Dedifferentiated amniotic fluid mesenchymal stem cell (primary cell): ENCODE measurements at regions not wholly inside any gene's neighbourhood (a gene's known extent, or its start where the extent isn't known, plus 50 kb on each side); places are given as distances from the start of the nearest gene placed in this dataset.
"Not testable (repeated sequence)": the region's sequence is repeated elsewhere in the genome, so short reads cannot be mapped to it uniquely, and the experiment has no call there.

Source experiments
- DNase-seq: peaks from one replicate; pipeline ENCODE4 v3.0.0-alpha.2; 2016; ENCODE audit errors: extremely low spot score

DNA sequence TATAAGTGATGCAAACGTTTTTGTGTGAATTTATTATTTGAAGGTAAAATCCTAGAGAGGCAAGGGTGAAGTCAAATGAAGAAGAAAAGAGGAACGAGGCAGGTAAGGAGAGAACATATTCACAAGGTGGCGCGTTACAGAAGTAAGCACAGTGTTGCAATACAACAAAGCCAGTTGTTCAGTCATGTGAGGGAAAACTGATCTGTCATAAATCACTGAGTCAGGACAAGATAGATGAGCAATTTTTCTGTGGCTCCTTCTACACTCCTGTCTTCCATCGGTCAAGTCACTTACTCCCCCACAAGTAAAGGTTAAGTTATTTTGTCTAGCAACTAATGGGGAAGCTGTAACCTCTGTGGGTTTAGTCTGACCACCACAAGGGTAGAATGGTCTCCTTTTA lies 203.0 kb upstream of the GK2 start:
- DNase-seq = no peak

DNA sequence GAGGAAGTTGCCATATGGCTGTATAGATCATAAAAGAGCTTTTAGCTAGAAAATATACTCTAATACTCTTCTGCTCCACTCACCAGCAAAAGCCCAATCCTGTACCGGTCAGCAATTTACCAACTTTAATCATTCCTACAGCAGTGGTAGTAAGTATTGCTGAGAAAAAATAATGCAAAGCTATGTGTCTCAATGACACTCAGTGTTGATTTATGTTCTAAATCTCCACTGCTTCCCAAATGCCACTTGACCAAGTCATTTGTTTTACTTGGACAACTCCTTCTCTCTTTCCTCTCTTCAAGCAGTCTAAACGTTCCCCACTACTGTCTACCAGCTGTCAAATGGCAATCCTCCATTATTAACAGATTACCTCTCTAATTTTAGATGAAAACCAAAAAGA lies 201.8 kb upstream of the GK2 start:
- DNase-seq = no peak

DNA sequence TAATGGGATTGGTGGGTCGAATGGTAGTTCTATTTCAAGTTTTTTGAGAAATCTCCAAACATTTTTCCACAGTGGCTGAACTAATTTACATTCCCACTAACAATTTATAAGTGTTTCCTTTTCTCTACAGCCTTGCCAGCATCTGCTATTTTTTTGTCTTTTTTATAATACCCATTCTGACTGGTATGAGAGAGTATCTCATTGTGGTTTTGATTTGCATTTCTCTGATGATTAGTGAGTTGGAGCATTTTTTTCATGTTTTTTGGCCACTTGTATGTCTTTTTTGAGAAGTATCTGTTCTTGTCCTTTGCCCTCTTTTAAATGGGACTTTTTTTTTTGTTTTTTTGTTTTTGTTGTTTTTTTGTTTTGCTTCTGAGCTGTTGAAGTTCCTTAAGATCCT lies 200.0 kb upstream of the GK2 start:
- DNase-seq = no peak

DNA sequence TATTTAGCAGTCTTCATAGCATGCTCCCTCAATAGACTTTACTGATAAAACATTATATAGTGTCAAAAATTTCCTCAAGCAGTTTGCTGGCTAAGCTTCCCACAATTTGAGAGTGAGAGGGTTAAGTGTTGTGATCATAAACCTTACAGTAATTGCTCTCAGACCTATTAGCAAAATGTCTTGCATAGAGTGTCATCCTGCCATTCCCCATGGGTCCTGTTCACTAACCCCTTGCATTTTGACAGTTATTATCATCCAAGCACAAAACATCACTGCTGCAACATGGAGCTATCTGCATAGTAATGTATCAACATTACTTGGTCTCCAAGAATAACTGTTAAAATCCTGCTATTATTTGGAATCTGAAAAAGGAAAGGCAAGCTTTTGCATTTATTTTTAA lies 196.1 kb upstream of the GK2 start:
- no peak for DNase-seq

DNA sequence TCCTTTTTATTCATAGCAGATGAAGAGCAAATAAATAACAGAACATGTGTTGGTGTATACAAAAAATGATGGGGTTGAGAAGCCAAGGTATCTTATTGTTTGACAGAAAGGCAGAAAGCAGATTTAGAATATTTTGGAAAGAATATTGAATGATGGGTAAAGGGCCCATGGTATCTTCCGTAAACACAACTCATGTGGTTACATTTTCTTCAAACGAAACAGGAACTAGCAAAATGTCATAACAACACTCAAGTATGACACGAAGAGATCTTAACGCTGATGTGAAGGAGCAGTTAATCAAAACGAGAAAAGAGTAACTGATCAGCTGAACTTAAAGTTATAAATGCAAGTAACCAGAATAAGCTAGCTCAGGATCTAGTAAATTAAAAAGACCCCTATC lies 195.7 kb upstream of the GK2 start:
- DNase-seq = no peak

DNA sequence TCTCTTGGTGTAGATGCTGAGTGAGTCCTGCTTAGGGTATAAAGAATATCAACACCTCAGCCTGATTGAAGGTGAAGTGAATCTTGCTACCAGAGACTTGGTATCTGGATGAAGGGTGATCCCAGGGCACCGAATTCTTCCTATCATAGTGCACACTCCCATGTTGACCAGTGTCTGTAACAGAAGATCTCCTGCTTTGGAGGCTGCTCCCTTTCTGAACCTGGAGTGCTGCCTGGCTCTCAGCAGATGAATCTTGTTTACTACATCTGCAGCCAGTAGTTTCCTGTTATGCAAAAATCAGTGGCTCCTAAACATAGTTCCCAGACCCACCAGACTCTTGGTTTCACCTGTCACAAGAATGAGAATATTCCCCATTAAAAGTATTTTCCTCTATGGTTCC lies 191.7 kb upstream of the GK2 start:
- no peak for DNase-seq

DNA sequence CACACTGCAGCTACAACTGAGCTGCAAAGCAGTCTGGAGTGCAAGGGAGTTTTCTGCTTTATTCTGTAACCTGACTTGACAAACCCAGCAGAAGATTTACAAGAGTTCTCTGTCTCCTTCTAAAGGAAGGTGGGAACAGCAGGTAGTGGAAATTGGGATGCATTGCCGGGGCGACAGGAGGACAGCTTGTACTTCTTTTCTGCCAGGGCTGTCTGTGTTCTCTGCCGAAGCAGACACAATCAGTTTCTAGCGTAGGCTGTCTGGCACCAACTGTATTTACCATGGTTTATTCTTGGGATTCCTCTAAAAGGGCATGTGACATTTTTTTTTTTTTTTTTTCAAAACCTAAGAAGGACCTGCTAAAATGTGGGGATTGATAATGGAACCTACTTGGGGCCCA lies 190.8 kb upstream of the GK2 start:
- no peak for DNase-seq

DNA sequence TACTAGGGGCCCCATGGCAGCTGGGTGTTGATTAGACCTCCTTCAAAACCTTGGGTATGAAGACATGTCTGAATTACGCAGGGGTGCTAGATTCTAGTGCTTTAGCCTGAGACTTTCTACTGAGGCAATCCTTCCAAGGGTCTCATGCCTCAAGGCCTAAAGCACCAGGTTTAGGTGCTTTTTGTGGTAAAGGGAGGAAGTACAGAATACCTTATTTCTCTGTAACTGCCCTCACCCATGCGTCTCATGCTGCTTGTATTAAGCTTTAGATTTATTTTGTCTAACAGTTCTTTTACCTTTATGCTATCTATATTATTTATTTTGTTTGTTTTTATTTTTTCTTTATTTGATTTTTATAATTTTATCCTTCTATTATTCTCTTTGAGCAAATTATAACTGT lies 190.2 kb upstream of the GK2 start:
- no peak for DNase-seq

DNA sequence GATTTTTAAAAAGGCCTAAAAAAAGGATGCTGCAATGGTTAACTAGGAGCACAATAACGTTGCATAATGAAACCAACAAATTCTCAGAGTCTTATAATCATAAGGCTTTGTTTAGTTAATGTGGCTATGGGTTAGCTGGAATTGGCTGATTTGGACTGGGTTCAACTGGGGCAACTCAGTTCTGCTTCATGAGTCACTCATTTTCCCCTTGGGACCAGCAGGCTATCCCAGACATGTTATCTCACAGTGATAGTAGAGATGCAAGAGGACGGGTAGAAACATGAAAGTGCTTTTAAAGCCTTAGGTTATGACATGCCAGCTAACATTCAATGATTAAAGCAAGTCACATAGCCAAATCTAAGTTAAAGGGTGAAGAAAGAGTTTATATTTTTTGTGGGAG lies 189.2 kb upstream of the GK2 start:
- no peak for DNase-seq

DNA sequence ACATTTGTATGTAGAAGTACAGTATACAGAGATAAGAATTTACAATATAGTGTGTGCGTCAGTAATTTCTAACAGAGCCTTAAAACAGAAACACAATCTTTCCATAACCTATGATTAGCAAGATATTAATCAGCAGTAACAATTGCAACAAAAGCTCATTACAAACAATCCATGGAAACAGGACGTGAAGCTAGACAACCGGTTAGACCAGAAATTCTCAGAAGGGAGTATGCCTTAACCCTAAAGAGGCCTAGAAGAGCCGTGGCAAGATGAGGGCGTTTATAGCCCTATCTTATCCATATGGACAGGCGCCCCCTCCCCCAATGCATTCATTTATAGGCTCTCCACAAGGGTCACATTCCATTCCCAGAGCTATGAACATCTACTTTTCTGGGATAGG lies 184.2 kb upstream of the GK2 start:
- not testable (repeated sequence) for DNase-seq

DNA sequence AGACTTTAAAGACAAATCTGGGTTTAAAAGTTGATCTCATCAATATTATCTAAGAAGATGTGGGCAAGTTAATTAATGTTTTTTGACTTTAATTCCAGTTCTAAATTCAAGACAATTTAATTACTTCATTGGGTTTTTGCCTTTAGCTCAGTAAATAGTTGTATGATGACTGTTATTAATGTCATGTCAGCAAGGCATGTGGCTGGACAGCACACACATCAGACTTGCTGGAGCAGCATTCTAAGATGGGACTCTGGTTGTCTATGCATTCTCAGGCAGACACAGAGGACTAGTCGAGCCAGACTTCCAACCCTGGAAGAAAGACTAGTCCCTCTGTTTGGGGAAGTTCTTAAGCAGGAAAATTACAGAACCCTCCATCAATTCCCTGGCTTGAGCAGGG lies 180.7 kb upstream of the GK2 start:
- DNase-seq = no peak

DNA sequence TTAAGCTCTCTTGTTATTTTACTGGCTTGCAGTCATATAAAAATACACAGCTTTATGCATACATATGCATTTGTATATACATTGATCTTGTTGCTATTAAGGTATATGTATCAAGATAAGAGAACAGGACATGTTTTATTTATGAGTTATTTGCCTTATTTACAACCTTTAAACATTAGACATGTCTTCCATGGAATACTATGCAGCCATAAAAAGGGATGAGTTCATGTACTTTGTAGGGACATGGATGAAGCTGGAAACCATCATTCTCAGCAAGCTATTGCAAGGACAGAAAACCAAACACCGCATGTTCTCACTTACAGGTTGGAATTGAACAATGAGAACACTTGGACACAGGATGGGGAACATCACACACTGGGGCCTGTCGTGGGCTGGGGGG lies 179.2 kb upstream of the GK2 start:
- not testable (repeated sequence) for DNase-seq

DNA sequence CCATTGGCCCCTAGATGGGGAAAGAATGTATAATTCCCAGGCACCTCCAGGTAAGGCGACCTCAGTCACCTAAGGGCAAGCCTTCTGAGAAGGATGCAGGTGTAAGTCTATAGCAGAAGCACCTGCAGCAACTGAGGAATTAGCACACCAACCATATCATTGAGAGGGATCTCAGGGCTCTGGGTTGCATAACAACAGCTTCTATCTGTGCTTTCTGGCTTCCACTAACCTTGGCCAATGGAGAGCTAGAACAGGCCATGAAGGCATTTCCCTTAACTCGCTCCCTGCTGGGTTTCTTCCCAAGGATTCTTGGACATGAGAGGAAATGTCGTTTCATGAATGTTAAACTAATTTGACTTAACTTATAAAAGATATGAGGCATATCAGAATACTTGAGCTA lies 177.8 kb upstream of the GK2 start:
- DNase-seq = no peak

DNA sequence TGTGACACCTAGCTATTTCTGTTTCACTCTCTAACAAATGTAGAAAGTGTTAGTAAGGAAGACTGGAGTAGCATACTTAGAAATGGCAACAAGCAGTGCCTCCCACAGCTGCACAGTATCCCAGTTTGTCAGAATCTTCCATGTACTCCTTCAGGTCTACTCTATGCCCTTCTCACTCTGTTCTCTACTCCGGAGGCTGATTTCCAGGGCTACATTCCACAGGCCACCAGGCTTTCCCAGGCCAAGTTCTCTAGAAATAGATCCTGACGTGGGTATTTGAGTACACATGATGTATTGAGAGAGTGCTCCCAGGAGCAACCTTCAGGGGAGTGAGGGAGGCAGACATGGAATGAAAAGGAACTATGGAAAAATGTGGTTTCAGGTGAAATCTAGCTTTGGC lies 177.3 kb upstream of the GK2 start:
- no peak for DNase-seq

DNA sequence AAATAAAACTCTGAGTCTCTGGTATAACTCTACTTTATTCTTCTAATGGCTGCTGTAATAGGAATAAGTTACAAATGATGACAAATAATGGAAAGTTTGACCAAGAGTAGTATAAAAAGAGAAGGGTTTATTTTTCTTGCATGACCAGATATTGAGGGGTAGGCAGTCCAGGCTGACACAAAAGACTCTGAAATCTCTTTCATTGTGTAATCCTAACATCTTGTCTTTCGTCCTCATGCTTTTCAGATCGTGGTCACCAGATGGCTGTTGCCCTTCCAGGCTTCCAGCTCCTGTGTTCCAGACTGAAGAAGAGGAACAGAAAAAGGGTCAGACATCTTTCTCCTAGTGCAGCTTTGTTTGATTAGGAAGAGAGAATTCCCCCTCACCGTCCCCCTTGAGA lies 176.9 kb upstream of the GK2 start:
- DNase-seq = no peak

DNA sequence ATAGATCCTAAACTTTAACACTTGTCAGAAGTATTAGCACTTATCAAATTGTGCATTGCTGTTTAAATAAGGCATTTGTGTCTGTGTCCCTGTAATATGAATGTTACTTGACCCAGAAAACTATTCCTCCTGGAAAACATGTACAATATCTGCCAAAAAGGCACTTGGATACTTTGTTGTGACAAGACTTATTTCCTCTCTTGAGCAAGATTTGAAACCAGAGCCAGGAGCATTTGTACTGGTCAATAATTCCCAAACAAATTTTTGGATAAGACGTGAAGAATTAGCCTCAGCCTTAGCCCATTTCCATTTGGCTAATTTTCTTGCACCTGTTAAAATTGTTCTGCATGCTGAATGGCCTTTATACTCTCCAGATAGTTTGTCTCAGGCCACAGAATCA lies 176.3 kb upstream of the GK2 start:
- no peak for DNase-seq

DNA sequence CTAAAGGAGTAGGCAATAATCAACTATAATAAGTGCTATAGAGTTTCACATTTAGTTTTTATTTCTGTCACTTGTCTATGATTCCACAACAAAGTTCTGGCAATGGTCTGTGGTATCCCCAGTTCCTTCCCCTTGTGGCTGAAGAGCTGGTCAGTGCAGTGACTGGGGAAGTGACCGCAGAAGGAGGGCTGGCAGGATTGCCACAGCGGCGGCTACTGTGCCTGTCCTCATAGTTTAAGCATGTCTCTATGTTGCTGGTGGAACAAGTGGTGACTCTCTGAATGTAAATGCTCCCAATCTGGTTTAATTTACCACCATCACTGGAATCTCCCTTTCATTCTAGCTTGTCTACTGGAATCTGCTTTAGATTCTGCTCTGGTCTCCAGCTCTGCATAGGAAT lies 170.6 kb upstream of the GK2 start:
- DNase-seq = no peak

DNA sequence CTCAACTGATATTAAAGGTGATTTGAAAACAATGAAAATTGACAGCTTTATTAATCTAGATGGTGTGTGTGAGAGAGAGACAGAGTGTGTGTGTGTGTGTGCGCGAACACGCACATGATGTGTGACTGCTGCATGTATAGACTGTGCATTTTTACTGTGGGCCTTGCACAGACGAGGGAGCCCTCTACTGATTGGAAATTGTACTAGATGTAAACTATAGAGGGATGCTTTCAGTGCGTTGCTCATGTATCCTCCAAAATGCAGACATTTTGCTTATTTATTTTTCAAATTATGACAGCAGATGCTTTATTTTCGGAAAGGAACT lies 168.4 kb upstream of the GK2 start:
- DNase-seq = no peak

DNA sequence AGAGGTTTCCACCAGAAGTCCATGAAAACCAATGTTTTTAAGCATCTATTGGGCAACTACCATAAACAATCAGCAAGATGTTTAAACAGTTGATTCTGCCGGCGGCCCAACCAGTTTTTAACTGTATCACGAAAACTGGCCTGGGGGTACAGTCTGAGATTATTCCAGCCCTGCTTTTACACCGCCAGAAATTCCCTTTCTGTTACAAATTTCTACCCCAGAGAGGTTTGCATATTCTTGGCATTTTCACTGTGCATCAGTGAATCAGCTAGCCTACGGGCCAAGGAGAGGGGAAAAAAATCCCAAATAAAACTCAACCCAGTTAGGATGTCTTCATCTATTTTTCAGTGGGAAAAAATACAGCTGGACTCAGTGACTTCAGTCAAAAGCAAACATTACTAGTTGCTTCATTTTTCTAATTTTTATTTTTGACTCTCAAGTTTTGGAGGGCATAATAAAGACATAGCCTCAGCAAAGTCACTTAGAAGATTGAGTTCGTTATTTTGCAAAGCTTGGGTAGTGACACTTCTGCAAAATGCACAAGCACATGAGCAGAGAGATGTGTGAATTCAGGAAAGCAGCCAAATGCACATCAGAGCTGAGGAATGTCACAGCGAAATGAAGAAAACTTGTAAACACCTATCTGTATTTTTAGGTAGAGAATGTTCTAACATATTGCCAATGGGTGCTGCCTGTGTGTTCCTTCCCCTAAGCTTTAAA lies 167.8 kb upstream of the GK2 start:
- DNase-seq = no peak

DNA sequence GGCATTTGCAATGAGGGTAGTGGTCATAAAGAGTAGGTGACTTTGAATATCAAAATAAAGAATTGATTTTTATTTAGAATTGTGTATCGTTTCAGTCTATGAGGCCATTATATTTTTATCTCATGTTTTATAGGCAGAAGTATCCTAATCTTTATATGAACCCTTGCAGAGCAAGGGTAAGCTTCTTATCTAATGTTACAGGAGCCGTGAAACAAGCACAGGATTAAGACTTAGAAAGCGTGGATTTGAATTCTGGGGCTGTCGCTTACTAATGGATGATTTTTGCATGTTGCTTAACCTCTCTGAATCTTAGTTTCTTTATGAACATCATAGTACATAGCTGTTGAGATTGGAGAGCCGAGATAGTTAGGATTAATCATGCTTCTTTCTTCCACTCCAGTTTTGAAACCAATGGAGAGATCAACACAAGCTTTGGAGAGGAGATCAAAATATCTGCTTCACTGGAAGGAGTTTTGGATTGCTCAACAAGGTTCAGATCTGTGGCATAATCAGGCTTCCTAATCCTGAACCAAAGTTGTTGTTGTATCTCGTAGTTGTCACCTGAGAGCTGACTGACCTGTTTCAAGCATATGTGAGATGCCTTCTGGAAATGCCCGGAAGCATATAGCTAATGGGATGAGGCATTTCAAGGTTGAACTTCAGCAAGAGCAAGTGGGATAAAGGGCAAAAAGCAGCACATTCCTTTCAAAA lies 166.9 kb upstream of the GK2 start:
- no peak for DNase-seq

DNA sequence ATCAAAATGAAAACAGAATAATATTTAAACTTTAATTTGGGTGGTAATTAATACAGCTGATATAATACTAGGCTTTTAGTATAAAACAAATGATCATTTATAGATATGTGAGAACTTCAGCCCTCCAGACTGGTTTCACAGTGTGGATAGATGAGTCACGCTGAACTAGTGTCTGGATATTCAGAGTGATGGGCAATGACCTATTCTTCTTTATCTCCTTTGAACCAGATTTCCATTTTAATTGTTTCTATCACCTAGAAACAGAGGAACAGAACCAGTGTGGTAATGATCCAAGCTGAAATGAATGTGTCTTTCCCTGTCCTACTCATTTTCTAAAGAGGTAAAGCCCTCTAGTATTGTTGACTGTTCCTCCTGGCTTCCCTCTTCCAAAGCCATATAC lies 155.2 kb upstream of the GK2 start:
- DNase-seq = no peak

DNA sequence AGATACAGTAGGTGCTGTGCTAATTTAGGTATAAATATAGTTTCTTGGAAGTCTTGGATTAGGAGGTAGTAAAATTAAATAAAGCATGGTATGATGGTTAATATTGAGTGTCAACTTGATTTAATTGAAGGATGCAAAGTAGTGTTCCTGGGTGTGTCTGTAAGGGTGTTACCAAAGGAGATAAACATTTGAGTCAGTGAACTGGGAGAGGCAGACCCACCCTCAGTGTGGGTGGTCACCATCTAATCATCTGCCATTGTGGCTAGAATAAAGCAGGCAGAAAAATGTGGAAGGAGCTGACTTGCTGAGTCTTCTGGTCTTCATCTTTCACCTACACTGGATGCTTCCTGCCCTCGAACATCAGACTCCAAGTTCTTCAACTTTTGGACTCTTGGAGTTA lies 153.7 kb upstream of the GK2 start:
- DNase-seq = no peak

DNA sequence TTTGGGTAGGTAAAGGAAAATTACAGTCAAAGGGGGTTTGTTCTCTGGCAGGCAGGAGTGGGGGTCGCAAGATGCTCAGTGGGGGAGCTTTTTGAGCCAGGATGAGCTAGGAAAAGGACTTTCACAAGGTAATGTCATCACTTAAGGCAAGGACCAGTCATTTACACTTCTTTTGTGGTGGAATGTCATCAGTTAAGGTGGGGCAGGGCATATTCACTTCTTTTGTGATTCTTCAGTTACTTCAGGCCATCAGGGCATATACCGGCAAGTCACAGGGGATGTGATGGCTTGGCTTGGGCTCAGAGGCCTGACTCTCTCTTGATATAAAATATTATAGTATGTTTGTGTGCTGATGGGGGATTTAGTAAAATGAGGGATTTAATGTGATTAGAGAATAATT lies 151.4 kb upstream of the GK2 start:
- not testable (repeated sequence) for DNase-seq

DNA sequence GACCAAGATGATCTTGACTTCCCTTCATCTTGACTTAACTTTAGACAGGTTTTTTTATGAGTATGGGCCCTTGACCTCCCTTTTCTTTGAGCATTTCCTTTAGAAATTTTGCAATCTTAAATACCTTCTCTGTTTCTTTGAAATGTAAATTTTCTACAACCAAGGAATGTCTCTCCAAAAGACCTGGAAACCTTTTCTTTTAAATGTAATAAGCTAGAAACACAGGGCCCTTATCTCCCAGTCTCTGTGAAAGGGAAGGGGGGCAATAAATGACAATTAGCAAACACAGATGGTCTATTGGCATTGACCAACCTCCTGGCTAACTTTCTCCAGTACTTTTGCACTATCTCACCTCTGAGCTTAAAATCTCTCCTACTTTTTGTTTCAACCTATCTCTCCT lies 144.3 kb upstream of the GK2 start:
- no peak for DNase-seq
